KMS-11 (cell line): ENCODE measurements at regions not wholly inside any gene's neighbourhood (a gene's known extent, or its start where the extent isn't known, plus 50 kb on each side); places are given as distances from the start of the nearest gene placed in this dataset.
"Not testable (repeated sequence)": the region's sequence is repeated elsewhere in the genome, so short reads cannot be mapped to it uniquely, and the experiment has no call there.

Source experiments
- H2AFZ ChIP-seq: fragments of 200-600 bp; sonication (generic); 2 replicates; pipeline ENCODE4 v1.6.1; 2016; ENCODE audit warnings: antibody characterized with exemption, mixed run types, low read depth
- H3K27ac ChIP-seq: fragments of 200-600 bp; sonication (generic); 2 replicates; pipeline ENCODE4 v1.6.1; 2016; ENCODE audit warnings: mild to moderate bottlenecking, mixed run types
- H3K27me3 ChIP-seq: fragments of 200-600 bp; sonication (generic); 2 replicates; pipeline ENCODE4 v1.6.1; 2017; ENCODE audit warnings: mild to moderate bottlenecking, low read depth, mixed run types, moderate library complexity; ENCODE audit not compliant: insufficient read depth
- H3K36me3 ChIP-seq: fragments of 200-600 bp; sonication (generic); 2 replicates; pipeline ENCODE4 v1.6.1; 2017; ENCODE audit warnings: mild to moderate bottlenecking, mixed run types; ENCODE audit not compliant: insufficient read depth
- H3K4me1 ChIP-seq: fragments of 200-600 bp; sonication (generic); 2 replicates; pipeline ENCODE4 v1.6.1; 2016; ENCODE audit warnings: mild to moderate bottlenecking, low read depth, mixed run types; ENCODE audit not compliant: poor library complexity, severe bottlenecking
- H3K4me2 ChIP-seq: fragments of 200-600 bp; sonication (generic); 2 replicates; pipeline ENCODE4 v1.7.0; 2016; ENCODE audit warnings: mild to moderate bottlenecking, mixed run types
- H3K4me3 ChIP-seq: fragments of 200-600 bp; sonication (generic); IDR thresholded peaks from 2 replicates; pipeline ENCODE4 v1.6.1; 2017; ENCODE audit warnings: low read depth, low read length, mixed read lengths; ENCODE audit not compliant: insufficient read depth
- H3K79me2 ChIP-seq: fragments of 200-600 bp; sonication (generic); 2 replicates; pipeline ENCODE4 v1.6.1; 2016; ENCODE audit warnings: low read depth, mixed run types; ENCODE audit not compliant: insufficient read depth
- H3K9ac ChIP-seq: fragments of 200-600 bp; sonication (generic); 2 replicates; pipeline ENCODE4 v1.6.1; 2016; ENCODE audit warnings: mild to moderate bottlenecking, mixed run types
- H4K20me1 ChIP-seq: fragments of 200-600 bp; sonication (generic); 2 replicates; pipeline ENCODE4 v1.6.1; 2016; ENCODE audit warnings: mild to moderate bottlenecking, mixed run types; ENCODE audit not compliant: insufficient read depth
- CTCF ChIP-seq: fragments of 200-600 bp; sonication (generic); conservative IDR thresholded peaks from 2 replicates; pipeline ENCODE4 v1.6.1; 2017; ENCODE audit warnings: low read depth, mild to moderate bottlenecking, antibody characterized with exemption, low read length, moderate library complexity, mixed read lengths

- Histone ChIP-seq H3K27me3 (no peaks in the 10 kb centered on the region), H3K4me3 (no peak overlapping the region), H3K4me2 (peak overlapping the region; percentile 53), H3K27ac (no peak overlapping the region), H3K79me2 (no peaks in the 10 kb centered on the region), H3K4me1 (peaks cover 39% of the 10 kb centered on the region), H3K9ac (peak overlapping the region; percentile 8; the same call in 1 of the 2 replicates), H2AFZ (peak overlapping the region; percentile 52), H4K20me1 (no peaks in the 10 kb centered on the region), H3K36me3 (no peaks in the 10 kb centered on the region)
- TF ChIP-seq CTCF = no peak
Measured at GRCh38 chr2:195532255-195532627, 124.8 kb upstream of the SLC39A10 start.

- H3K9ac ChIP-seq = no peak overlapping the region
Measured at GRCh38 chr2:195531754-195532153, 125.3 kb upstream of the SLC39A10 start.

GRCh38 chr2:195523242-195523641 lies 133.8 kb upstream of the SLC39A10 start:
- H3K4me3 ChIP-seq, H2AFZ ChIP-seq, H3K27ac ChIP-seq, H3K36me3 ChIP-seq, H3K4me1 ChIP-seq, H3K9ac ChIP-seq, H3K27me3 ChIP-seq, H3K4me2 ChIP-seq, H3K79me2 ChIP-seq, H4K20me1 ChIP-seq: not testable (repeated sequence)

More at GRCh38 chr2:195531754-195532153, 125.3 kb upstream of the SLC39A10 start:
- H3K4me1 ChIP-seq = peaks cover 37% of the 10 kb centered on the region
- H3K27ac ChIP-seq = no peak overlapping the region
- no peaks in the 10 kb centered on the region for H3K36me3 ChIP-seq
- TF ChIP-seq CTCF = no peak
- no peak overlapping the region for H3K4me2 ChIP-seq
- no peaks in the 10 kb centered on the region for H4K20me1 ChIP-seq
- no peaks in the 10 kb centered on the region for H3K27me3 ChIP-seq
- H3K4me3 ChIP-seq = no peak overlapping the region
- H3K79me2 ChIP-seq = no peaks in the 10 kb centered on the region
- H2AFZ ChIP-seq = no peak overlapping the region

GRCh38 chr2:195521589-195521988 lies 135.4 kb upstream of the SLC39A10 start:
- Histone ChIP-seq H3K9ac (no peak overlapping the region), H3K27me3 (no peaks in the 10 kb centered on the region), H3K79me2 (no peaks in the 10 kb centered on the region), H3K36me3 (no peaks in the 10 kb centered on the region), H2AFZ (no peak overlapping the region), H4K20me1 (no peaks in the 10 kb centered on the region), H3K27ac (no peak overlapping the region), H3K4me1 (no peaks in the 10 kb centered on the region), H3K4me2 (no peak overlapping the region), H3K4me3 (no peak overlapping the region)
- no peak for TF ChIP-seq CTCF

- no peak overlapping the region for H3K4me2 ChIP-seq
Measured at GRCh38 chr2:195520671-195521155, 136.3 kb upstream of the SLC39A10 start.

More at GRCh38 chr2:195520671-195521155, 136.3 kb upstream of the SLC39A10 start:
- TF ChIP-seq CTCF = no peak
- no peak overlapping the region for H3K27ac ChIP-seq
- no peaks in the 10 kb centered on the region for H3K27me3 ChIP-seq
- no peak overlapping the region for H2AFZ ChIP-seq
- no peaks in the 10 kb centered on the region for H4K20me1 ChIP-seq
- no peaks in the 10 kb centered on the region for H3K79me2 ChIP-seq
- H3K36me3 ChIP-seq = no peaks in the 10 kb centered on the region
- no peak overlapping the region for H3K9ac ChIP-seq
- H3K4me1 ChIP-seq = no peaks in the 10 kb centered on the region
- H3K4me3 ChIP-seq = no peak overlapping the region
